ENCODE measurements at regions not wholly inside any gene's neighbourhood (a gene's known extent, or its start where the extent isn't known, plus 50 kb on each side); places are given as distances from the start of the nearest gene placed in this dataset.

- DNase-seq (ENCODE audit: low read depth in 1 of 2, low spot score in 1 of 2), result no peak
- no peak for TF ChIP-seq CTCF (IDR thresholded peaks at IDR 0.05; ENCODE audit: low read depth, low read length)
- Histone ChIP-seq H3K36me3 (no peaks in the 10 kb centered on the region), H3K27me3 (no peaks in the 10 kb centered on the region), H3K4me3 (no peak overlapping the region), H3K9me3 (ENCODE audit: low read depth) (no peaks in the 10 kb centered on the region), H3K27ac (no peak overlapping the region), H3K4me1 (ENCODE audit: low read depth) (peaks cover 19% of the 10 kb centered on the region)
Observed at GRCh38 chr3:181252631-181253030, 263.1 kb upstream of the DNAJC19 start.

- peaks cover 19% of the 10 kb centered on the region for H3K4me1 ChIP-seq (ENCODE audit: low read depth)
- H3K9me3 ChIP-seq (ENCODE audit: low read depth), result no peaks in the 10 kb centered on the region
- no peak overlapping the region for H3K27ac ChIP-seq
- no peaks in the 10 kb centered on the region for H3K27me3 ChIP-seq
- no peak overlapping the region for H3K4me3 ChIP-seq
- TF ChIP-seq CTCF (IDR thresholded peaks at IDR 0.05; ENCODE audit: low read depth, low read length), result no peak
- H3K36me3 ChIP-seq, result no peaks in the 10 kb centered on the region
- DNase-seq (ENCODE audit: low read depth in 1 of 2, low spot score in 1 of 2), result peak in 1 of 2 donors; percentile 66
Observed at GRCh38 chr3:181250714-181251113, 261.2 kb upstream of the DNAJC19 start.

DNA sequence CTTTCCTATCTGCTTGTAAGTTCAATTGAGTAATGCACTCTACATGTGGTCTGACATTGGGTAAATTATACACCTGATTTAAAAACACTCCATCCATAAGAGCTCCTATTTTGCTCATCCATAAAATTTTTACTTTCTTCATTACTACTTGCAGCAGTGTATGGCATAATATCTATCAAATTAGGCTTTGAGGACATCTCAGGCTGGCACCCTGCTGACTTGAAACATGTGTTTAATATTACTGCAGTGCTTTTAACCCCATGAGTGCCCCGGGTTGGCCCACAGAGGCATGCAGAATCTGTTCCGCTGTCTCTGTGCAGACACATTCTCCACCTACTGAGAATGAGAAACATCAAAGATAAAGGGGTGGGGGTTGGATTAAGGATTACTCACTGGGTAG lies 249.9 kb upstream of the DNAJC19 start:
- no peak for DNase-seq (ENCODE audit: low read depth in 1 of 2, low spot score in 1 of 2)
- Histone ChIP-seq H3K9me3 (ENCODE audit: low read depth) (no peaks in the 10 kb centered on the region), H3K4me3 (no peak overlapping the region), H3K27me3 (no peaks in the 10 kb centered on the region), H3K36me3 (no peaks in the 10 kb centered on the region), H3K4me1 (ENCODE audit: low read depth) (no peaks in the 10 kb centered on the region), H3K27ac (no peak overlapping the region)
- TF ChIP-seq CTCF (IDR thresholded peaks at IDR 0.05; ENCODE audit: low read depth, low read length), result no peak

GRCh38 chr3:181230258-181230657 lies 240.7 kb upstream of the DNAJC19 start:
- DNase-seq (ENCODE audit: low read depth in 1 of 2, low spot score in 1 of 2), result no peak
- H3K4me3 ChIP-seq, result no peak overlapping the region
- H3K9me3 ChIP-seq (ENCODE audit: low read depth), result no peaks in the 10 kb centered on the region
- TF ChIP-seq CTCF (IDR thresholded peaks at IDR 0.05; ENCODE audit: low read depth, low read length), result no peak
- H3K27ac ChIP-seq, result no peak overlapping the region
- H3K4me1 ChIP-seq (ENCODE audit: low read depth), result no peaks in the 10 kb centered on the region
- H3K36me3 ChIP-seq, result no peaks in the 10 kb centered on the region
- no peaks in the 10 kb centered on the region for H3K27me3 ChIP-seq

- H3K27ac ChIP-seq, result no peak overlapping the region
- H3K27me3 ChIP-seq, result no peaks in the 10 kb centered on the region
- TF ChIP-seq CTCF (IDR thresholded peaks at IDR 0.05; ENCODE audit: low read depth, low read length), result no peak
- H3K4me1 ChIP-seq (ENCODE audit: low read depth), result peaks cover 9% of the 10 kb centered on the region
- H3K9me3 ChIP-seq (ENCODE audit: low read depth), result no peaks in the 10 kb centered on the region
- no peak for DNase-seq (ENCODE audit: low read depth in 1 of 2, low spot score in 1 of 2)
- H3K36me3 ChIP-seq, result no peaks in the 10 kb centered on the region
- H3K4me3 ChIP-seq, result no peak overlapping the region
Observed at GRCh38 chr3:181213347-181213746, 223.8 kb upstream of the DNAJC19 start.

DNA sequence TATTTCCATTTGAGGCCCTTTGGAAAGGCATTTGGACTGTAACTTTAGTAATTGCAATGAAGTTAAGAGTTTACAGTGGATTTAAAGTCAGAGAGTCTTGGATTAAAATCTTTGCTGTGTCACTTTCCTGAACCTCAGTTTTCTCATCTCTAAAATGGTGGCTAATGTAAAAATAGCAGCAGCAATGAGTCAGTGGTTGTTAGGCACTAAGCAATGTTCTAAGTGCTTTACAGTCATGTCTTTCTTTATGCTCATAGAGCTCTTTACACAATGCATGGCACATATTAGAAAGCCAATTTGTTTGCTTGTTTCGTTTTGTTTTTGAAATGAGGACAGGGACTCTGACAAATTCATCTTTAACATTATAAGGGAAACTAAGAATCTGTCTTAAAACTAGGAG lies 222.7 kb upstream of the DNAJC19 start:
- no peak for DNase-seq (ENCODE audit: low read depth in 1 of 2, low spot score in 1 of 2)
- no peak overlapping the region for H3K27ac ChIP-seq
- no peak for TF ChIP-seq CTCF (IDR thresholded peaks at IDR 0.05; ENCODE audit: low read depth, low read length)
- H3K4me1 ChIP-seq (ENCODE audit: low read depth), result peaks cover 9% of the 10 kb centered on the region
- H3K36me3 ChIP-seq, result no peaks in the 10 kb centered on the region
- H3K27me3 ChIP-seq, result no peaks in the 10 kb centered on the region
- no peaks in the 10 kb centered on the region for H3K9me3 ChIP-seq (ENCODE audit: low read depth)
- H3K4me3 ChIP-seq, result no peak overlapping the region

All from cardiac muscle cell (in vitro differentiated cells and primary cell).